Osteocyte (in vitro differentiated cells): ENCODE measurements at regions not wholly inside any gene's neighbourhood (a gene's known extent, or its start where the extent isn't known, plus 50 kb on each side); places are given as distances from the start of the nearest gene placed in this dataset.

ENCODE experiments used
- DNase-seq: peaks from one replicate; pipeline ENCODE4 v3.0.0; 2021; ENCODE audit warnings: mixed read lengths; ENCODE audit not compliant: unreplicated experiment; ENCODE audit errors: extremely low spot score
- H3K27ac Mint-ChIP-seq: one replicate; pipeline ENCODE4 v1.8.0; 2021; ENCODE audit warnings: mild to moderate bottlenecking, mixed read lengths; ENCODE audit not compliant: unreplicated experiment
- H3K27me3 Mint-ChIP-seq: one replicate; pipeline ENCODE4 v1.8.0; 2021; ENCODE audit warnings: mixed read lengths; ENCODE audit not compliant: unreplicated experiment
- H3K36me3 Mint-ChIP-seq: one replicate; pipeline ENCODE4 v1.8.0; 2021; ENCODE audit warnings: mixed read lengths; ENCODE audit not compliant: unreplicated experiment
- H3K4me1 Mint-ChIP-seq: one replicate; pipeline ENCODE4 v1.8.0; 2021; ENCODE audit warnings: mixed read lengths; ENCODE audit not compliant: unreplicated experiment
- H3K4me3 Mint-ChIP-seq: one replicate; pipeline ENCODE4 v1.8.0; 2021; ENCODE audit warnings: mild to moderate bottlenecking, moderate library complexity, mixed read lengths; ENCODE audit not compliant: unreplicated experiment
- H3K9me3 Mint-ChIP-seq: one replicate; pipeline ENCODE4 v1.8.0; 2021; ENCODE audit warnings: mixed read lengths; ENCODE audit not compliant: unreplicated experiment
- TF ChIP-seq, protein P1 (sequence below): fragments of 200-600 bp; sonication (generic); IDR thresholded peaks from 2 replicates; pipeline ENCODE4 v1.5.0; 2021; ENCODE audit warnings: antibody characterized with exemption, mild to moderate bottlenecking, moderate library complexity

DNA sequence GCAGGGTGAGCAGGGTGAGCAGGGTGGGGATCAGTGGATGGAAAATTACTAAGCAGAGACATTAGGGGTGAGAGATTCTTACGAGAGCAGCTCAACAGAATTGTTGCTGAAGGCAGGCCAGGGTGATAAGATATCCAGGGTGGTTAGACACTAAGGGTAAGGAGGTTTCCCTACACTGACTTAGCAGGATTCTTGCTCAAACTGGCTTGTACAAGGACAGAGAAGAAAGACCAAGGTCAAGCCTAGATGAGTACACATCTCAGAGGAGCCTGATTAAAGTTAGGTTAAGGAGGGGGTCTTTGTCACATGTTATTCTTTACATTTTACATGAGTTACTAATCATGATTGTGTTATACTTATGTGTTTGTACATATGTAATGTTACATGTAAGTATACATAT lies 262.8 kb upstream of the FANCL start:
- Mint-ChIP-seq H3K27me3 (peaks cover 24% of the 10 kb centered on the region), H3K4me3 (no peak overlapping the region), H3K4me1 (no peaks in the 10 kb centered on the region), H3K36me3 (no peaks in the 10 kb centered on the region), H3K27ac (no peak overlapping the region), H3K9me3 (no peaks in the 10 kb centered on the region)
- TF ChIP-seq, protein P1, sequence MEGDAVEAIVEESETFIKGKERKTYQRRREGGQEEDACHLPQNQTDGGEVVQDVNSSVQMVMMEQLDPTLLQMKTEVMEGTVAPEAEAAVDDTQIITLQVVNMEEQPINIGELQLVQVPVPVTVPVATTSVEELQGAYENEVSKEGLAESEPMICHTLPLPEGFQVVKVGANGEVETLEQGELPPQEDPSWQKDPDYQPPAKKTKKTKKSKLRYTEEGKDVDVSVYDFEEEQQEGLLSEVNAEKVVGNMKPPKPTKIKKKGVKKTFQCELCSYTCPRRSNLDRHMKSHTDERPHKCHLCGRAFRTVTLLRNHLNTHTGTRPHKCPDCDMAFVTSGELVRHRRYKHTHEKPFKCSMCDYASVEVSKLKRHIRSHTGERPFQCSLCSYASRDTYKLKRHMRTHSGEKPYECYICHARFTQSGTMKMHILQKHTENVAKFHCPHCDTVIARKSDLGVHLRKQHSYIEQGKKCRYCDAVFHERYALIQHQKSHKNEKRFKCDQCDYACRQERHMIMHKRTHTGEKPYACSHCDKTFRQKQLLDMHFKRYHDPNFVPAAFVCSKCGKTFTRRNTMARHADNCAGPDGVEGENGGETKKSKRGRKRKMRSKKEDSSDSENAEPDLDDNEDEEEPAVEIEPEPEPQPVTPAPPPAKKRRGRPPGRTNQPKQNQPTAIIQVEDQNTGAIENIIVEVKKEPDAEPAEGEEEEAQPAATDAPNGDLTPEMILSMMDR: no peak
- DNase-seq: no peak

DNA sequence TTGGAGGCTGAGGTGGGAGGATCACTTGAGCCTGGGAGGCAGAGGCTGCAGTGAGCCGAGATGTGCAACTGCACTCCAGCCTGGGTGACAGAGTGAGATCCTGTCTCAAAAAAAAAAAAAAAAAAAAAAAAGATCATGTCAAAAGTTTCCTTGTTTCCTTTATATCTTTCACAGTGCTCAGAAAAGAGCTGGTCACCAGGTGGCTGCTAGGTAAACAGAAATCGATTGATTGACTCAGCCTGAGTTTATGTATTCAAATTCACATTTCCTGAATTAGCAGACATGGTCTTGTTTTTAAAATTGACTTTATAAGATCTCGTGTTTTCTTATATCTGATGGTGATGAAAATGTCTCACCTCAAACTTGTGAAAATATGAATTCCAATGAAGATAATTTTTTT lies 261.8 kb upstream of the FANCL start:
- Mint-ChIP-seq H3K4me3 (no peak overlapping the region), H3K36me3 (no peaks in the 10 kb centered on the region), H3K9me3 (no peaks in the 10 kb centered on the region), H3K27me3 (peaks cover 23% of the 10 kb centered on the region), H3K27ac (no peak overlapping the region), H3K4me1 (no peaks in the 10 kb centered on the region)
- TF ChIP-seq, protein P1: no peak
- DNase-seq: no peak

DNA sequence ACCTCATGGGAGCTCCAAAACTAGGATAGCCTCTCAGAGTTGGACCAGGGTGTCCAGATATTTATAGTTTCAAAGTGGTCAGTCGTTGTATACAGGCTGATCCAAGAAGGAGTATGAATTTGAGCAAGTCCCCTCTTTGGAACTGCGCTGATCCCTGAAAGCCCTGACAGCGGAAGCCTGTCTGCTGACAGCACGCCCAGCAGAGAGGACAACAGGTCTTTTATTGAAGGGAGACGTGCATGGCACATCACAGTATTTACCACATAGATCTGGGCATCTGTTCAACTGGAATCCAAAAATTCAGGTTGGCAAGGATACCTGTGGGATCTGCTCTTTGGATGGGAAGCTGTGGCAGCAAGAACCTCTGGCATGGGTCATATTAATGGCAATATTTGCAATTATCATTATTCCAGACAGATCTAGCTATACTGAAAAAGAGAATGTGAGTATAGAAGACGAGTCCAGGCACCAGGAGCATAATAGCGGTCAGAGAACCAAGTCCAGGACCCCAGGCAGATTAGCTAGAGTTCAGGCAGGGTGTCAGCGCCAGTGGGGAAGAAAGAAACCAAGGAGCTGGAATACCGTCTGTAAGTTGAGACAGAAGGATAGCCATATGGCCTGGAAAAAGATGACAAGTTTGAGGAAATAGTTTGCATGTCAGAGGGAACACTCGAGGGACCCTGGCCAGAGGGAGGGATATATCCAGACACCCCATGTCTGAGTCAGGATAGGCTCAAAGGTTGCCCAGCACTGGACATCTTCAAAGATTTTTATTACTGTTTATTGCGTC lies 260.4 kb upstream of the FANCL start:
- TF ChIP-seq, protein P1: no peak
- DNase-seq: no peak
- no peaks in the 10 kb centered on the region for H3K4me1 Mint-ChIP-seq
- no peaks in the 10 kb centered on the region for H3K9me3 Mint-ChIP-seq
- no peak overlapping the region for H3K4me3 Mint-ChIP-seq
- H3K27me3 Mint-ChIP-seq: peaks cover 19% of the 10 kb centered on the region
- no peaks in the 10 kb centered on the region for H3K36me3 Mint-ChIP-seq
- H3K27ac Mint-ChIP-seq: no peak overlapping the region

DNA sequence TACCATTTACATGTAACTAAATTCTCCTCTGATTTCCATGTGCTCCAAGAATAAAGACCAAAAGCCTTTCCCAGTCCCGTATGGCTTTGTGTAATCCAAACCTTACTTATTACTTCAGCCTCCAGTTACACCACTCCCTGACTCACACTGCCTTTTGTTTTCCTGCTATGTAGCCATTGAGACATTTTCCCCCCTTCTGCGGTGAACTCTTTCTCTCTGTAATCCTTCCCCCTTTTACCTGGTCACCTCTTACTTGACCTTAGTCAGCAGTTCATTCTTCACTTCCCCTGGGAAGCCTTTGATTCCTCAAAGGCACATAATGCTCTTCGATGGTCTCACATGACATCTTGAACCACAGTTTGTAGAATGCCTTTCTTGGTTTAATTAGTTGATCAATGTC lies 256.0 kb upstream of the FANCL start:
- DNase-seq: no peak
- H3K27me3 Mint-ChIP-seq: peaks cover 3% of the 10 kb centered on the region

DNA sequence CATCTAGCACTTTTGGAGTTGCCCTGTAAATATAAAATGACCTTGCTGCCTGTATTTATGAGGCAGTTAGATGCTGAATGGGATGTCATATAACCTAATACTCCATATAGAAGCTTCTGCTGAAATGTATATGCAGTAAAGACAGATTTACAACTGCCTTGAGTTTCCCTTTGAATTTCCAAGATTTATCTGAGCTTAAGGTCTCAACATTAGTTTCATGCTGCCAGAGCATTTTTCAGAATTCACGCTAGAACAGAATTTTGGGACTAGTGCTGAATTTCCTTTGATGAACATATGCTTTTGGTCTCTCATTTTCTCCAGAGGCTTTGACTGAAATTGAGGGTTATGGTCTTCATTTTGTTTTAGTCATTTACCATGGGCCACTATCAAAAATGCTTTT lies 254.7 kb upstream of the FANCL start:
- Mint-ChIP-seq H3K4me1 (no peaks in the 10 kb centered on the region), H3K27me3 (peaks cover 3% of the 10 kb centered on the region), H3K9me3 (no peaks in the 10 kb centered on the region), H3K4me3 (no peak overlapping the region), H3K27ac (no peak overlapping the region), H3K36me3 (no peaks in the 10 kb centered on the region)
- no peak for DNase-seq
- TF ChIP-seq, protein P1: no peak

More for the DNA sequence above, 256.0 kb upstream of the FANCL start:
- Mint-ChIP-seq H3K36me3 (no peaks in the 10 kb centered on the region), H3K27ac (no peak overlapping the region), H3K4me1 (no peaks in the 10 kb centered on the region), H3K9me3 (no peaks in the 10 kb centered on the region), H3K4me3 (no peak overlapping the region)
- TF ChIP-seq, protein P1: no peak
